ENCODE measurements at regions not wholly inside any gene's neighbourhood (a gene's known extent, or its start where the extent isn't known, plus 50 kb on each side); places are given as distances from the start of the nearest gene placed in this dataset.
"Not testable (repeated sequence)": the region's sequence is repeated elsewhere in the genome, so short reads cannot be mapped to it uniquely, and the experiment has no call there.

DNA sequence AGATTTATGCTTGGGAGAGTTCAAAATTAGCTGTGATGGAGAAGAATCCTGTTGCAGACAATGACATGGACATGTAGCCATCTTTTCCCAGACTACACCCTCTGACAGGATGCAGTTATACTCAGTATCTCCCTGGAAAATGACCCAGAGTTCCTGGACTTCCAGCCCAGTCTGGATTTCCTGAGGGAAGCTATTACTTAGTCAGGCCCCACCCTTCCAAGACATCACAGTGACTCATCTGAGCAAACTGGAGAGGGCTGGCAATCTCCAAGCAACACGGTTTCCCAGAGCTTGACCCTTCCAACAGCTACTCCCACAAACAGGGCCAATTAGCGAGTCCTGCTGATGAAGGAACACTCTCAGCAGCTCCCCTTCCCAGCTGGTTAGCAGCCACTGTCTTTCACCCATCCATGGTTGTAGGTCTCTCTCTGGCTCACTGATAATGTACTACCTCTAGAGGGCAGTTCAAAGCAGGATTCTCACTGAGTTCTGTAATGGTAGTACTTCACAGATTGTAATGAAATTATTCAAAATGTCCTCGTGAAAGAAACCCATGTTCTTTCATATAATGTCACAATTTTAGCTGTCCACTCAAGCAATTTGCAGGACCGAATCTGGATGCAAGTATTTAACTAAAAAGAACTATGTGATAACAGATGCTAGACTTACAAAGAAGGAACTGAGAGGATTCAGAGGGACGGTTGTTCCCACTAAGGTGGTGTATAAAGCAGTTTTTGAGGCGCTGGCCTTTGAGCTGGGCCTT is 110.2 kb downstream of the MDH1 start:
- no peaks in the 10 kb centered on the region for H3K9me3 Mint-ChIP-seq
- ChIA-PET CTCF (interaction anchor here (0.7 to 2.9 kb wide), 5 partner anchors 11 to 163 kb away, joined by 3 to 23 read pairs (median 3); no protein-coding TSS in a partner anchor), POLR2A (no interaction called here)
- no peaks in the 10 kb centered on the region for H3K36me3 ChIP-seq (ENCODE audit: insufficient read depth, low read length)
- peak overlapping the region in 3 of 8 donors; percentile 19 to 61 (median 22) for H3K27ac Mint-ChIP-seq
- peak in 1 of 5 donors; percentile 29 for DNase-seq
- H3K36me3 Mint-ChIP-seq, result no peaks in the 10 kb centered on the region
- H3K9me3 ChIP-seq (ENCODE audit: low read length), result no peaks in the 10 kb centered on the region
- peaks cover 0 to 2% of the 10 kb centered on the region in 2 donors for H3K27me3 Mint-ChIP-seq
- H3K4me1 ChIP-seq (ENCODE audit: insufficient read depth, low read length), result no peaks in the 10 kb centered on the region
- H3K27ac ChIP-seq (ENCODE audit: low read depth, low read length), result no peak overlapping the region
- no peak overlapping the region for H3K4me3 Mint-ChIP-seq
- H3K4me3 ChIP-seq (ENCODE audit: low read length), result no peak overlapping the region
- no peaks in the 10 kb centered on the region for H3K27me3 ChIP-seq (ENCODE audit: insufficient read depth, low read length, poor library complexity, severe bottlenecking)
- H3K4me1 Mint-ChIP-seq, result no peaks in the 10 kb centered on the region

DNA sequence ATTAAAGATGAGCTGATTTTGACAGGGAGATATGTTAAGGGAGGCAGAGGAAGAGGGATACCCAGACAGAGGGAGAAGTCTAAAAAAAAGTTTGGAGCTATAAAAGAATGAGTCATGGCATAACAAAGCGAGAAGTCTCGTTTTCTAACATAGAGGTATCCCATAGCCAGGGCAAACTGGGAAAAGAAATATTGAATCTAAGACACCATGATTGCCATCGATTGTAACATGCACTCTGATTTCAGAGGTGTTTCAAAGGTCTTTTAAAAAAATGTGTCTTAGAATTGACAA is 110.7 kb downstream of the MDH1 start:
- Histone ChIP-seq H3K36me3 (ENCODE audit: insufficient read depth, low read length) (no peaks in the 10 kb centered on the region), H3K4me1 (ENCODE audit: insufficient read depth, low read length) (no peaks in the 10 kb centered on the region), H3K9me3 (ENCODE audit: low read length) (no peaks in the 10 kb centered on the region), H3K27ac (ENCODE audit: low read depth, low read length) (no peak overlapping the region), H3K27me3 (ENCODE audit: insufficient read depth, low read length, poor library complexity, severe bottlenecking) (no peaks in the 10 kb centered on the region), H3K4me3 (ENCODE audit: low read length) (no peak overlapping the region)
- H3K4me3 Mint-ChIP-seq, result no peak overlapping the region
- POLR2A ChIA-PET, result no interaction called here
- H3K36me3 Mint-ChIP-seq, result no peaks in the 10 kb centered on the region
- peak overlapping the region in 3 of 8 donors; percentile 14 to 22 (median 19) for H3K27ac Mint-ChIP-seq
- DNase-seq, result no peak
- CTCF ChIA-PET, result interaction anchor here (1.1 to 2.9 kb wide), 4 partner anchors 10 to 162 kb away, joined by 3 to 23 read pairs (median 8); no protein-coding TSS in a partner anchor
- H3K27me3 Mint-ChIP-seq, result peaks cover 0 to 2% of the 10 kb centered on the region in 2 donors
- H3K9me3 Mint-ChIP-seq, result no peaks in the 10 kb centered on the region
- H3K4me1 Mint-ChIP-seq, result no peaks in the 10 kb centered on the region

DNA sequence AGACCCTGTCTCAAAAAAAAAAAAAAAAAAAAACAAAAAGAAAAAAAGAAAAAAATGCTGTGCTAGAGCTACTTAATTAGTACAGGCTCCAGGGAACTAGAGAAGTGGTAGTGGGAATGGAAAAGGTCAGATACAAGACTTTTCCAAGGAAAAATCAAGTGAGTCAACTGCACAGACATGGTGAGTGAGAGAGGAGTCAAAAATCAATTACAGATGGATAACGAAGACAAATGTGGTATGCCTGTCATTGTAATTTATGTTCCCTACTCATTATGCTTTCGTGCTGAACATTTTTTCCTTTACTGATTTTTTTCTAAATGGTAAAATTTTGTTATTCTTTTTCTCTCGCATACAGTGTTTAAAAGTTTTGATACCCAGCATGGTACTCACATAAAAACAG is 111.5 kb downstream of the MDH1 start:
- H3K36me3 Mint-ChIP-seq, result no peaks in the 10 kb centered on the region
- H3K27me3 Mint-ChIP-seq, result peaks cover 0 to 3% of the 10 kb centered on the region in 2 donors
- Histone ChIP-seq H3K27me3 (ENCODE audit: insufficient read depth, low read length, poor library complexity, severe bottlenecking) (no peaks in the 10 kb centered on the region), H3K36me3 (ENCODE audit: insufficient read depth, low read length) (no peaks in the 10 kb centered on the region), H3K27ac (ENCODE audit: low read depth, low read length) (no peak overlapping the region), H3K4me1 (ENCODE audit: insufficient read depth, low read length) (no peaks in the 10 kb centered on the region), H3K9me3 (ENCODE audit: low read length) (no peaks in the 10 kb centered on the region), H3K4me3 (ENCODE audit: low read length) (no peak overlapping the region)
- DNase-seq, result no peak
- peak overlapping the region in 1 of 8 donors; percentile 32 for H3K27ac Mint-ChIP-seq
- CTCF ChIA-PET, result interaction anchor here (2.9 kb wide), 1 partner anchor 162 kb away, joined by 23 read pairs; no protein-coding TSS in a partner anchor
- H3K9me3 Mint-ChIP-seq, result no peaks in the 10 kb centered on the region
- POLR2A ChIA-PET, result interaction anchor here (0.6 kb wide), 1 partner anchor 67 kb away, joined by 3 read pairs; no protein-coding TSS in a partner anchor
- no peak overlapping the region for H3K4me3 Mint-ChIP-seq
- no peaks in the 10 kb centered on the region for H3K4me1 Mint-ChIP-seq

DNA sequence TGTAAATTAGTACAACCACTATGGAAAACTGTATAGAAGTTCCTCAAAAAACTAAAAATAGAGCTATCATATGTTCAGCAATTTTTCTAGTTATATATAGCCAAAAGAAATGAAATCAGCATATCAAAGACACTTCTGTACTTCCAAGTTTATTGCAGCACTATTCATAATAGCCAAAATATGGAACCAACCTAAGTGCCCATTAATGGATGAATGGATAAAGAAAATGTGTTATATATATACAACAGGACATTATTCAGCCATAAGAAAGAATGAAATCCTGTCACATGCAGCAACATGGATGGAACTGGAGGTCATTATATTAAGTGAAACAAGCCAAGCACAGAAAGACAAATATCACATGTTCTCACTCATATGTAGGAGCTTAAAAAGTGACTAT is 112.6 kb downstream of the MDH1 start:
- CTCF ChIA-PET, result no interaction called here
- Histone ChIP-seq H3K27ac (ENCODE audit: low read depth, low read length) (no peak overlapping the region), H3K9me3 (ENCODE audit: low read length) (no peaks in the 10 kb centered on the region), H3K4me3 (ENCODE audit: low read length) (no peak overlapping the region), H3K36me3 (ENCODE audit: insufficient read depth, low read length) (no peaks in the 10 kb centered on the region), H3K27me3 (ENCODE audit: insufficient read depth, low read length, poor library complexity, severe bottlenecking) (no peaks in the 10 kb centered on the region), H3K4me1 (ENCODE audit: insufficient read depth, low read length) (no peaks in the 10 kb centered on the region)
- DNase-seq, result no peak
- Mint-ChIP-seq H3K27me3 (peaks cover 0 to 3% of the 10 kb centered on the region in 2 donors), H3K4me3 (no peak overlapping the region), H3K4me1 (no peaks in the 10 kb centered on the region), H3K9me3 (no peaks in the 10 kb centered on the region), H3K36me3 (no peaks in the 10 kb centered on the region), H3K27ac (no peak overlapping the region)
- POLR2A ChIA-PET, result no interaction called here

DNA sequence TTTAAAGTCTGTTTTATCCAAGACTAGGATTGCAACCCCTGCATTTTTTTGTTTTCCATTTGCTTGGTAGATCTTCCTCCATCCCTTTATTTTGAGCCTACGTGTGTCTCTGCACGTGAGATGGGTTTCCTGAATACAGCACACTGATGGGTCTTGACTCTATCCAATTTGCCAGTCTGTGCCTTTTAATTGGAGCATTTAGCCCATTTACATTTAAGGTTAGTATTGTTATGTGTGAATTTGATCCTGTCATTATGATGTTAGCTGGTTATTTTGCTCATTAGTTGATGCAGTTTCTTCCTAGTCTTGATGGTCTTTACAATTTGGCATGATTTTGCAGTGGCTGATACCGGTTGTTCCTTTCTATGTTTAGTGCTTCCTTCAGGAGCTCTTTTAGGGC is 117.3 kb downstream of the MDH1 start:
- H3K9me3 ChIP-seq (ENCODE audit: low read length); POLR2A ChIA-PET; H3K9me3 Mint-ChIP-seq; H3K36me3 ChIP-seq (ENCODE audit: insufficient read depth, low read length); H3K27me3 ChIP-seq (ENCODE audit: insufficient read depth, low read length, poor library complexity, severe bottlenecking); H3K4me3 Mint-ChIP-seq; H3K27ac ChIP-seq (ENCODE audit: low read depth, low read length); CTCF ChIA-PET; H3K4me3 ChIP-seq (ENCODE audit: low read length); H3K27ac Mint-ChIP-seq; H3K36me3 Mint-ChIP-seq; H3K4me1 Mint-ChIP-seq; DNase-seq; H3K4me1 ChIP-seq (ENCODE audit: insufficient read depth, low read length); H3K27me3 Mint-ChIP-seq: not testable (repeated sequence)

DNA sequence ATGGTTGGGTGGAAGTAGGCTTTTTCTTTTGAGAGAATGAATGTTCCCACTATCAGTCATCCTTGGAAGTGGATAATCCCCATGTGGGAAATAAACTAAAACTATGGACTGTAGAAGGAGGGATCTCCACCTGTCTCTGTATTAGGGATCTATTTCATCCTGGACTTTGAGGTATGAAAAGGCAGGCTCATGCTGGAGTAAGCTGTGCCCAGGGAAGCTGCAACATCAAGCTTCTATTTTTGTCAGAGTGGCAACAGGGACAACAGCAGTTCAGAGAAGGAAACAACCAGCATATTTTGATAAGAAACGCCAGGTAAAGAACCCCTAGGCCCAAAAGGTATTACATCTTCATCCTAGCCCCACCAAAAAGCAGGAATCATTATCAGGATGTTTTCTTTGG is 122.0 kb downstream of the MDH1 start:
- Histone ChIP-seq H3K27me3 (ENCODE audit: insufficient read depth, low read length, poor library complexity, severe bottlenecking) (no peaks in the 10 kb centered on the region), H3K4me1 (ENCODE audit: insufficient read depth, low read length) (no peaks in the 10 kb centered on the region), H3K9me3 (ENCODE audit: low read length) (no peaks in the 10 kb centered on the region), H3K36me3 (ENCODE audit: insufficient read depth, low read length) (no peaks in the 10 kb centered on the region), H3K4me3 (ENCODE audit: low read length) (no peak overlapping the region), H3K27ac (ENCODE audit: low read depth, low read length) (no peak overlapping the region)
- DNase-seq, result no peak
- CTCF ChIA-PET, result no interaction called here
- H3K4me3 Mint-ChIP-seq, result no peak overlapping the region
- H3K4me1 Mint-ChIP-seq, result no peaks in the 10 kb centered on the region
- H3K9me3 Mint-ChIP-seq, result no peaks in the 10 kb centered on the region
- H3K27me3 Mint-ChIP-seq, result peaks cover 10% of the 10 kb centered on the region in 2 donors
- no peaks in the 10 kb centered on the region for H3K36me3 Mint-ChIP-seq
- POLR2A ChIA-PET, result no interaction called here
- H3K27ac Mint-ChIP-seq, result no peak overlapping the region

DNA sequence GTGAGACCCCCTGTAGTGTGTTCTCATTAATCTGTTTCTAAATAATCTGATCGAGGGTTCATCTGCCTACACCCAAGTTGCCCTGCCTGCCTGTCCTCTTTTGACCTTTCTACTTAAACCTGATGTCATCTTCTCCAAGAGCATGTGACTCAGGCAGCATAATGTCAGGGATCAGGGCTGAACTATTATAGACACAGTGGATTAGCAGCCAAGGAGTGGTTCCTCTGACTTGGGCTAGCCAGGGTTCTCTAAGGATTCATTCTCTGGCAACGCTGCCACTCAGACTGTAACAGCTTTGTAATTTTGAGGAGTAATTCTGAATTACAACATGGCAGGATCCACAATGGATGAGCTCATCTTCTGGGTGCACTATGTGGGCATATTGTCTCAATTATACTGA is 124.0 kb downstream of the MDH1 start:
- H3K4me3 ChIP-seq (ENCODE audit: low read length), result no peak overlapping the region
- H3K4me3 Mint-ChIP-seq, result no peak overlapping the region
- H3K4me1 Mint-ChIP-seq, result no peaks in the 10 kb centered on the region
- peak overlapping the region in 1 of 8 donors; percentile 43 for H3K27ac Mint-ChIP-seq
- peaks cover 0 to 1% (median 0%) of the 10 kb centered on the region in 5 donors for H3K9me3 Mint-ChIP-seq
- H3K27me3 Mint-ChIP-seq, result peaks cover 11 to 19% of the 10 kb centered on the region in 2 donors
- H3K27me3 ChIP-seq (ENCODE audit: insufficient read depth, low read length, poor library complexity, severe bottlenecking), result no peaks in the 10 kb centered on the region
- POLR2A ChIA-PET, result no interaction called here
- DNase-seq, result no peak
- CTCF ChIA-PET, result no interaction called here
- H3K36me3 Mint-ChIP-seq, result no peaks in the 10 kb centered on the region
- no peaks in the 10 kb centered on the region for H3K4me1 ChIP-seq (ENCODE audit: insufficient read depth, low read length)
- H3K9me3 ChIP-seq (ENCODE audit: low read length), result no peaks in the 10 kb centered on the region
- H3K27ac ChIP-seq (ENCODE audit: low read depth, low read length), result no peak overlapping the region
- H3K36me3 ChIP-seq (ENCODE audit: insufficient read depth, low read length), result no peaks in the 10 kb centered on the region

DNA sequence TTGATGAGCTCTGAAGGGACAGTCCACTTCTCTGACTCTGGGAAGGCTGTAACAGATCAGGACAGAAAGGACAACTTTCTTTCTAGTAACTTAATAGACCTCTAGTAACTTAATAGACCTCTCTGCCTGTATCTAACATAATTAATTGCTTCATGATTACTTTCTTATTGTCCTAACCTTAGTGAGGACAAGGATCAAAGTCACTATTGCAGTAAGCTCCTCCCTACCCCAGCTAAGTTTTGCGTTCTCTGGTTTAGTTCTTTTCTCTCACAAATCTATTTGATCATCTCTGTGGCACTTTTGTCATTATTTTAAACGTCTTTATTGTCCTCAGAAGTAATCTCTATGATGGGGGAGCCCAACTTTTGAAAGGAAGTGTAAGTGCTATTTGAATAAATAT is 125.5 kb upstream of the UGP2 start:
- no peaks in the 10 kb centered on the region for H3K36me3 Mint-ChIP-seq
- no peaks in the 10 kb centered on the region for H3K36me3 ChIP-seq (ENCODE audit: insufficient read depth, low read length)
- no peaks in the 10 kb centered on the region for H3K9me3 ChIP-seq (ENCODE audit: low read length)
- CTCF ChIA-PET, result no interaction called here
- no peak overlapping the region for H3K4me3 ChIP-seq (ENCODE audit: low read length)
- DNase-seq, result no peak
- no peak overlapping the region for H3K27ac ChIP-seq (ENCODE audit: low read depth, low read length)
- H3K4me3 Mint-ChIP-seq, result no peak overlapping the region
- H3K4me1 ChIP-seq (ENCODE audit: insufficient read depth, low read length), result no peaks in the 10 kb centered on the region
- no peaks in the 10 kb centered on the region for H3K27me3 ChIP-seq (ENCODE audit: insufficient read depth, low read length, poor library complexity, severe bottlenecking)
- POLR2A ChIA-PET, result no interaction called here
- H3K4me1 Mint-ChIP-seq, result no peaks in the 10 kb centered on the region
- H3K27ac Mint-ChIP-seq, result no peak overlapping the region
- peaks cover 0 to 1% (median 0%) of the 10 kb centered on the region in 5 donors for H3K9me3 Mint-ChIP-seq
- peaks cover 5 to 14% of the 10 kb centered on the region in 2 donors for H3K27me3 Mint-ChIP-seq
